Natural killer cell (primary cell): ENCODE measurements at regions not wholly inside any gene's neighbourhood (a gene's known extent, or its start where the extent isn't known, plus 50 kb on each side); places are given as distances from the start of the nearest gene placed in this dataset.

Experiments used
- ATAC-seq, 3 donors: fragments of 150-1000 bp in 2 of 3; fragments of 200-7000 bp in 1 of 3; cut with Tn5 transposase; 1 replicate in 1 of 3; 2 replicates in 2 of 3; pipeline ENCODE4 v1.10.0; 2021; ENCODE audit warnings: mild to moderate bottlenecking in 2 of 3, moderate library complexity in 2 of 3
- DNase-seq, 2 donors: peaks; one replicate each; pipeline versions ENCODE4 v3.0.0 to v3.0.0-alpha.2; 2013 to 2021; ENCODE audit warnings: mixed read lengths in 1 of 2
- H3K27ac ChIP-seq: one replicate; pipeline ENCODE4 v1.5.1; 2013; ENCODE audit warnings: mild to moderate bottlenecking, low read length
- H3K27me3 ChIP-seq: one replicate; pipeline ENCODE4 v1.6.1; 2013; ENCODE audit warnings: low read length; ENCODE audit not compliant: control insufficient read depth, insufficient read depth
- H3K36me3 ChIP-seq: one replicate; pipeline ENCODE4 v1.6.1; 2013; ENCODE audit warnings: low read length; ENCODE audit not compliant: control insufficient read depth, insufficient read depth
- H3K4me1 ChIP-seq: one replicate; pipeline ENCODE4 v1.6.1; 2013; ENCODE audit warnings: low read length; ENCODE audit not compliant: control insufficient read depth, insufficient read depth
- H3K4me3 ChIP-seq: one replicate; pipeline ENCODE4 v1.5.1; 2013; ENCODE audit warnings: low read length
- H3K9me3 ChIP-seq: one replicate; pipeline ENCODE4 v1.6.1; 2013; ENCODE audit warnings: low read length; ENCODE audit not compliant: control insufficient read depth, insufficient read depth
- H3K27ac Mint-ChIP-seq, 2 donors: one replicate each; pipeline ENCODE4 v1.8.0; 2022; ENCODE audit warnings: mild to moderate bottlenecking in 2 of 2, mixed read lengths in 2 of 2, moderate library complexity in 1 of 2
- H3K27me3 Mint-ChIP-seq, 2 donors: one replicate each; pipeline ENCODE4 v1.8.0; 2022; ENCODE audit warnings: low read depth in 2 of 2, mixed read lengths in 2 of 2
- H3K36me3 Mint-ChIP-seq: one replicate; pipeline ENCODE4 v1.8.0; 2022; ENCODE audit warnings: mixed read lengths
- H3K4me1 Mint-ChIP-seq, 2 donors: one replicate each; pipeline ENCODE4 v1.8.0; 2022; ENCODE audit warnings: mixed read lengths in 2 of 2
- H3K4me3 Mint-ChIP-seq: one replicate; pipeline ENCODE4 v1.8.0; 2022; ENCODE audit warnings: mild to moderate bottlenecking, moderate library complexity, mixed read lengths
- H3K9me3 Mint-ChIP-seq, 2 donors: one replicate each; pipeline ENCODE4 v1.8.0; 2022; ENCODE audit warnings: mixed read lengths in 2 of 2
- WGBS: methylation state at CpG from one replicate; pipeline ENCODE4 v1.1.7; 2013; ENCODE audit warnings: missing lambda C conversion rate; ENCODE audit not compliant: insufficient coverage; 5-methylcytosine and 5-hydroxymethylcytosine counted together
- intact Hi-C: fragments of 100-400 bp; cut with micrococcal nuclease; formaldehyde crosslinking; loops from one replicate; pipeline ENCODE4 v1.14.2; 2022
- TF ChIP-seq, protein P1 (sequence below): fragments of 200-600 bp; IDR thresholded peaks from one replicate; pipeline ENCODE4 v1.8.0; 2022; ENCODE audit warnings: antibody characterized with exemption

DNA sequence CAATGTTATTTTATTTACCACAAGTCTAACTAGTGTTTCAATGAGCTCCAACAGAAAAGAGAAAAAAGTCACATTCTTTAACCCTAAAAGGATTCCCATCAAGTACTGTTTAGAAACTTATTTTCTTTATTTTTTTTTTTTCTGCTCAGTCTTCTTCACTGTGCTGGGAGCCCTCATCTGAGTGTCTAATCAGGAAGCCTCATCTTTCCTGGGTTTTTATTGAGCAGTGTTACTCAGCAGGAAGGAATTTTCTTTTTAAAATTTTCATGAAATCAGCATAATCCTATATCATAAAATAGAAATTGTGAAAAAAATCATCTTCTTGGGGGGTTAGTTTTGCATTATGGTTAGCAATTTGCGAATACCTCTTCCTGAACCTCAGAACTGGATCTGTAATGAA lies 453.8 kb downstream of the CDH2 start:
- DNase-seq: no peak
- Histone ChIP-seq H3K9me3 (peaks cover 6% of the 10 kb centered on the region), H3K4me3 (no peak overlapping the region), H3K27me3 (no peaks in the 10 kb centered on the region), H3K27ac (no peak overlapping the region), H3K4me1 (no peaks in the 10 kb centered on the region), H3K36me3 (no peaks in the 10 kb centered on the region)
- Mint-ChIP-seq H3K36me3 (no peaks in the 10 kb centered on the region), H3K4me1 (no peaks in the 10 kb centered on the region), H3K4me3 (no peak overlapping the region), H3K27ac (no peak overlapping the region), H3K9me3 (peaks cover 10 to 15% of the 10 kb centered on the region in 2 donors), H3K27me3 (no peaks in the 10 kb centered on the region)
- intact Hi-C loops: no loop called here
- TF ChIP-seq, protein P1, sequence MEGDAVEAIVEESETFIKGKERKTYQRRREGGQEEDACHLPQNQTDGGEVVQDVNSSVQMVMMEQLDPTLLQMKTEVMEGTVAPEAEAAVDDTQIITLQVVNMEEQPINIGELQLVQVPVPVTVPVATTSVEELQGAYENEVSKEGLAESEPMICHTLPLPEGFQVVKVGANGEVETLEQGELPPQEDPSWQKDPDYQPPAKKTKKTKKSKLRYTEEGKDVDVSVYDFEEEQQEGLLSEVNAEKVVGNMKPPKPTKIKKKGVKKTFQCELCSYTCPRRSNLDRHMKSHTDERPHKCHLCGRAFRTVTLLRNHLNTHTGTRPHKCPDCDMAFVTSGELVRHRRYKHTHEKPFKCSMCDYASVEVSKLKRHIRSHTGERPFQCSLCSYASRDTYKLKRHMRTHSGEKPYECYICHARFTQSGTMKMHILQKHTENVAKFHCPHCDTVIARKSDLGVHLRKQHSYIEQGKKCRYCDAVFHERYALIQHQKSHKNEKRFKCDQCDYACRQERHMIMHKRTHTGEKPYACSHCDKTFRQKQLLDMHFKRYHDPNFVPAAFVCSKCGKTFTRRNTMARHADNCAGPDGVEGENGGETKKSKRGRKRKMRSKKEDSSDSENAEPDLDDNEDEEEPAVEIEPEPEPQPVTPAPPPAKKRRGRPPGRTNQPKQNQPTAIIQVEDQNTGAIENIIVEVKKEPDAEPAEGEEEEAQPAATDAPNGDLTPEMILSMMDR: no peak
- 91% methylated on average over 1 of the region's 1 CpG for WGBS
- no peak for ATAC-seq

DNA sequence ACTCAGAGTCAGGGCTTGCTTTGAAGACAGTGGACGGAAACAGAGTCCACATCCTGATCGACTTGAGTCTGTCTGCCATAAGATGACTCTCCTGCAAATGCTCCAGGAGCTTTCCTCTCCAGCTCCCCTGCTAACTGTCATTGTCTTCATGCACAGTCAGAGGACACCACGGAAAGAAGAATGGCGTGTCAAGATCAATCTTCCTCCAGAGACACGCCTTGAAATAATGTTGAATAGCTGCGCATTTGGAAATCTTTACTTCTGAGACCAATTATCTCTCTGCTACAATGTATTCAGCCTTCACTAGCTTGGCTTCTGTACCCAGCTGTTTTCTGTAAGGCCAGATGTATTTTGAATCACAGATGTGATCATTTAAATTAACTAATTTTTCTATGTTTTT lies 457.2 kb downstream of the CDH2 start:
- WGBS: 76% methylated on average over 6 of the region's 6 CpGs
- Mint-ChIP-seq H3K4me3 (no peak overlapping the region), H3K27me3 (no peaks in the 10 kb centered on the region), H3K36me3 (no peaks in the 10 kb centered on the region), H3K27ac (no peak overlapping the region), H3K9me3 (peaks cover 11% of the 10 kb centered on the region in 2 donors), H3K4me1 (no peaks in the 10 kb centered on the region)
- Histone ChIP-seq H3K4me1 (no peaks in the 10 kb centered on the region), H3K27me3 (no peaks in the 10 kb centered on the region), H3K36me3 (no peaks in the 10 kb centered on the region), H3K9me3 (no peaks in the 10 kb centered on the region), H3K27ac (no peak overlapping the region), H3K4me3 (no peak overlapping the region)
- ATAC-seq: no peak
- no peak for DNase-seq
- TF ChIP-seq, protein P1: no peak
- intact Hi-C loops: no loop called here

DNA sequence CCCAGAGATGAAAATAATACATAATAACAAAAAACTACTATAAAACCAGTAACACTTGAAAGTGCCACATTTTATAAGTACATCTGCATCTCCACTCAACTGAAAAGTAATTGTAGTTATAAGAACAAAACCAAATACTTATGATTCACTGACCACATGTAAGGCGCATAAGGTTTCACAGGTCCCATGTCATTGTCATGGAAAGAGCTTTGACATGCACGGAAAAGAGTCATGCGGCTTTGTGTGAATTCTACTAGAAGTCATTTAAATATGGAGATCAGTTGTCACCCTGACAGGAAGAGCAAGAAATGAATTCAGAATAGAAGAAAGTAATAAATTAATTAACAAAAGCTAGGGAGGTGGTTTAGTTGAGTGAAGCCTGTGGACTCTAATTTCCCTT lies 459.1 kb downstream of the CDH2 start:
- ATAC-seq: no peak
- Mint-ChIP-seq H3K4me1 (no peaks in the 10 kb centered on the region), H3K36me3 (no peaks in the 10 kb centered on the region), H3K27me3 (no peaks in the 10 kb centered on the region), H3K27ac (no peak overlapping the region), H3K4me3 (no peak overlapping the region), H3K9me3 (peaks cover 11 to 12% of the 10 kb centered on the region in 2 donors)
- intact Hi-C loops: no loop called here
- no peaks in the 10 kb centered on the region for H3K27me3 ChIP-seq
- H3K36me3 ChIP-seq: no peaks in the 10 kb centered on the region
- H3K4me3 ChIP-seq: no peak overlapping the region
- no peak overlapping the region for H3K27ac ChIP-seq
- TF ChIP-seq, protein P1: no peak
- WGBS: 89% methylated on average over 3 of the region's 3 CpGs
- no peaks in the 10 kb centered on the region for H3K4me1 ChIP-seq
- H3K9me3 ChIP-seq: no peaks in the 10 kb centered on the region
- no peak for DNase-seq

DNA sequence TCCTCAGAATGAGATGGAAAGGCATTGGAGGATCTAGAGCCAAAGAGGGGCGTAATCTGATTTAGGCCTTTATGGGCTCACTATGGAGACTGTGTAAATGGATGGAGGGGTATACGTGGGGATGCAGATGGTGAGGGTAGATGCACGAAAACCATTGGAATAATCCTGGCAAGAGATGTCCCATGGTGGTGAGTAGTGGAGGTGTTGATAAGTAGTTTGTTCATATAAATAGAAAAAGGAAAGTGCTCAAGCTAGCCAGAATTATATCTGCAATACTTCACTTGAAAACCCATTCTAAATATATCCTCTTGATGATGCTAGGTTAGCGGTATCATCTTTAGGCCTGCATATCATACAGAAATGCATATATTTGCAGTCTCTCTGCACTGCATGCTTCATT lies 459.7 kb downstream of the CDH2 start:
- Mint-ChIP-seq H3K27ac (no peak overlapping the region), H3K9me3 (peaks cover 11 to 12% of the 10 kb centered on the region in 2 donors), H3K27me3 (no peaks in the 10 kb centered on the region), H3K4me3 (no peak overlapping the region), H3K4me1 (no peaks in the 10 kb centered on the region), H3K36me3 (no peaks in the 10 kb centered on the region)
- Histone ChIP-seq H3K4me3 (no peak overlapping the region), H3K9me3 (no peaks in the 10 kb centered on the region), H3K36me3 (no peaks in the 10 kb centered on the region), H3K27me3 (no peaks in the 10 kb centered on the region), H3K27ac (no peak overlapping the region), H3K4me1 (no peaks in the 10 kb centered on the region)
- 86% methylated on average over 4 of the region's 4 CpGs for WGBS
- intact Hi-C loops: no loop called here
- ATAC-seq (no peak), DNase-seq (no peak)
- TF ChIP-seq, protein P1: no peak
